Putamen (tissue), 1 donor: ENCODE measurements at regions not wholly inside any gene's neighbourhood (a gene's known extent, or its start where the extent isn't known, plus 50 kb on each side); places are given as distances from the start of the nearest gene placed in this dataset.

ENCODE experiments used
- DNase-seq: peaks from one replicate; pipeline ENCODE4 v3.0.0-alpha.2; 2016; ENCODE audit warnings: low spot score

DNA sequence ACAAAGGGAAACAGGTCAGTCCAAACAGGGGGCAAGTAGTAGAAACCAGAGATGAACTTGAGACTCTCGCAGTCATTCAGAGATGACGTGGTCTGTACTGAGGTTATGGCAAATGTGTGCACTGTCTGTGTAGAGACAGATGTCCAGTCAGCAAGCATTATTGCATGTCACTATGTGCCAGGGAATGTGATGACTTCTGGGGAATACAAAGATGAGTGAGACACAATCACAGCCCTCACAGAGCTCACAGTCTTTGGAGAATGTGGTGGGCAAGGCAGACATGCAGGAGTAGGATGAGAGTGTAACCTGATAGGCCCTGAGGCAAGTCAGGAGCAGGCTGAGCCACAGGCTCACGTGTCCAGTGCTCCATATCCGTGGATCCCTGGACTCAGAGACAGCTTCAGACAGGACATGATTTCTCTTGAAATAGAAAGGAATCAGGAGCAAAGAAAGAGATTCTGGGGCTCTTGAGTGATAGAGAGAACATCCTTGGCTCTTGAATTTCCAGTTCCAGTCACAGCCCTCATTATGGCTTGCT, 550.7 kb downstream of the ETS1 start:
- no peak for DNase-seq

DNA sequence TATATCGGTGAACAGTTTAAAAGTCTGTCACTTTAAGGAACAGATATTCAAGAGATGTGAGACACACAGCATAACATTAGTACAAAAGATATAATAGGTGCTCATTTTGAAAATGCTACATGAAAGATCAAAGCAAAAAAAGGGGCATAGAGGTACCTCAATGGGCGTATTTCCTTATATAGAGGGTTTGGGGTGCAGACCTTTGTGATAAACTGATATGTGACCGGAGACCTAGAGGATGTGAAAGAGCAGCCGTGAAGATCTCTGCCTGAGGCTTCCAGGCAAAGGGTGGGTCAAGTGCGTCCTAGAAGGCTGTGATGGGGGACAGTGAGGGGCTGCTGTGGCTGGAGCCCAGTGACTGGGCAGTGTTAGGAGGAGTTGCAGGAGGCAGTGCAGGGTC, 551.4 kb downstream of the ETS1 start:
- DNase-seq: no peak

DNA sequence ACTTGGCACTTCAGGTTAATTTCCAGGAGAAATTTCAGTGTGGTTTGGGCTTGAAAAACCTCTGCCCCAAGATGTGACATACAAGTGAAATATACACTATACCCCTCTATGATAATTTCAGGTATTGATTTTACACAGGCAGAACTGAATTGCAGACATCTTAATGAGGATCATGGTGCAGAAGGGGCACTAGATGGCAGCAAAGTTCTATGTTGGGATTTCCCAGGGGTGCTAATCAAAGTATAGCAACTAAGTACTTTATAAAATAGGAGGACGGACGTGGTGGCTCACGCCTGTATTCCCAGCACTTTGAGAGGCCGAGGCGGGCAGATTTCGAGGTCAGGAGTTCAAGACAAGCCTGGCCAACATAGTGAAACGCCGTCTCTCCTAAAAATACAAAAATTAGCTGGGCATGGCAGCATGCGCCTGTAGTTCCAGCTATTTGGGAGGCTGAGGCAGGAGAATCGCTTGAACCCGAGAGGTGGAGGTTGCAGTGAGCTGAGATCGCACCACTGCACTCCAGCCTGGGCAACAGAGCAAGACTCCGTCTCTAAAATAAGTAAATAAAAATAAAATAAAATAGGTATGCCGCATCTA, 555.7 kb downstream of the ETS1 start:
- peak; percentile 32 for DNase-seq

DNA sequence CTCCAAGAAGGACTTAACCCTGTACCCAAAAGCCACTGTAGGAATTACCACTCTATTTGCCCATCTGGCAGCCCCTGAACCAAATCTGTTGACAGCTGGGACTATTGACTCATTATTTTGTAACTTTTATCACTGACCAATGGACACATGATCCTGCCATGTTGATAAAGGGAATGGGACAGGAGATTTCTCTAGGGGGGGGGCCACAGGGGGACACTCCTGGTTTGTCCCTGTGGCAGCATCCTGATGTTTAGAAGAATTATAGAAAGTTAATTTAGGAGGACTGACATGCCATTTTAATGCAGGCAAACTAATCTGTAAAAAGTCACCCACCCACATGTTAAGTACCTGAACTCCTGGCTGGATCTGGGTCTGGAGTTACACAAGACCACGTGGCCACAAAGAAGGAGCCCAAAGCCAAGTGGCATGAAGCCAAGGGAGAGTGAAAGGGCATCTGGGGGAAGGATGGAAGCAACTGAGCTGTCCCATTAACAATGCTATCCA, 558.1 kb downstream of the ETS1 start:
- DNase-seq: no peak

DNA sequence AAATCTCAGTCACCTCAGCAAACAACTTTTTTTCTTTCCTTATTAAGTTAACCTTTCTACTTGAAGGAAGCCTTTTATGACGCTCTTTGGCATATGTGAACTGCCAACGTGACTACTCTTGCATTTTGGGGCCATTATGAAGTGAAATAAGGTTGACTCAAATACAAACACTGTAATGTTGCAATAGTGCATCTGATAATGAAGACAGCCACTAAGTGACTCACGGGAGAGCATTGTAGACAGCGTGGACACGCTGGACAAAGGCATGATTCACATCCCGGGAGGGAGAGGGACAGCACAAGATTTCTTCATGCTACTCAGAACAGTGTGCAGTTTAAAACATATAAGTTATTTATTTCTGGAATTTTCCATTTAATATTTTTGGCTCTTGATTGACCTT, 560.8 kb downstream of the ETS1 start:
- DNase-seq: no peak

DNA sequence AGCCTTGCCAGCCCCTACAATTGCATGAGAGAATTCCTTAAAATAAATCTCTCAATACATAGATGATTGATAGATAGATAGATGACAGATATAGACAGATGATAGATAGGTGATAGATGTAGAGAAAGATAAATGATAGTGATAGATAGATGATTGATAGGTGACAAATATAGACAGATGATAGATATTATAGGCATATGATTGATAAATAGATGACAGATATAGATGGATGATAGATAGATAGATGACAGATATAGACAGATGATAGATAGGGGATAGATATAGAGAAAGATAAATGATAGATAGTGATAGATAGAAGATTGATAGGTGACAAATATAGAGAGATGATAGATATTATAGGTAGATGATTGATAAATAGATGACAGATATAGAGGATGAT, 564.6 kb downstream of the ETS1 start:
- DNase-seq: no peak

DNA sequence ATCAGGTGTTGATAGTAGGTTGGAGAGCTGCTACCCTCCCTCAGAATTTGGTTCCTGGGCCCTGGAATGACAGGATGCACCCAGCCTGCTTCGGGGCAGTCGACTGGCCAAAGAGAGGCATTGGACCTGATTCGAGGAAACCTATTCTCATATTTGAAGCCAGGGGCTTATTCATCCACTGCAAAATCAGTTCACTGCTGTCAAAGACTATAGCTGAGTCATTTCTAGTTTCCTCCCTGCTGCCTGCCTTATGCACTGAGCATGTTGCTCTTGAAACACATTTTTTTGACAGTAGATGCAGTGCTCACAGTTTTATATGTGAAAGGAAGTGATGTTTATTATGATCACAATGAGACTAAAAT, 565.4 kb downstream of the ETS1 start:
- DNase-seq: no peak

DNA sequence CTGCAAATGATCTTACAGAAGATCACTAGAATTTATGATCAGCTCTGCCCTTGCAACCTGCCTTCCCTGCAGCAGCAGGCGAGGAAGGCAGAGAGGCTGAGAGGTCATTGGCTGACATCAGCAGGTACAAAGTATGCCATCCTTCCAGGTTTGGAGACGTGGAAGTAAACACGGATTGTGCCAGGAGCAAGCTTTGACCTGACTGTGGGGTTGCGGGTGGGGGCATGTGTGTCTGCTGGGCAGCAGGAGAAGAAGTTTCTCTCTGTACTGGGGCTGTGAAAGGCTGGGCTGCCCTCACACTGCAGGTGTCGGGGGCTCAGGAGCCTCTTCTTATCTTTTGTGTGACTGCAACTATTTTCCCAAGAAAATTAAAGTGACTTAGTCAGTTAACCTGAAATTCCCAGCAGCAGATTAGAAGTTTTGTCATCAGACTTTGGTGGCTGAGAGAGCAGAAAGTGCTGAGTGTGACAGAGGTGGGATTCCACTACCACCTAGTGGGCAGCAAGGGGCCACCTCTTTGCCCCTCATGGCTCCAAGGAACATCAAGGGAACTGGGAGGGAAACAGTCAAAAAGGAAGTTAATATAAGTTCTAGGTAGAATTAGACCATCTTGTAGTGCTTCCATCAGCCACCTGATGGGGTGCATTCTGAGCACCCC, 565.9 kb downstream of the ETS1 start:
- DNase-seq: no peak

DNA sequence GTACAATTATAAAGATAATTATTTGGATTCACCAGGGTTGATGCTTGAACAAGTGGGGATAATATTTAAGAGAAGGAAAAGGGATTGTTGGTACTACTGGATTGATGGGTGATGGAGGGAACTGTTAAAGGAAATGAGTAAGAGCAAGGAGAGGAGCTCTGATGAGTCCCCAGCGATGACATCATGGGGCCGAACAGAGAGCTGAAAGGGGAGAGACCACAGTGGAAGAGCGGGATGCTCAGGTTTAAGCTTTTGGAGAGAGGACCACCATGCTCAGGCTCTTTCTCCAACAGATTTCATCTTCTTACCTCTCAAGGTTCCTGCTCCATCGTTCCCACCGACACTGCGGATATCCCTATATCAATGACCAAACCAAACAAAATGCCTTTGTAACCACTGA, 568.7 kb downstream of the ETS1 start:
- no peak for DNase-seq

DNA sequence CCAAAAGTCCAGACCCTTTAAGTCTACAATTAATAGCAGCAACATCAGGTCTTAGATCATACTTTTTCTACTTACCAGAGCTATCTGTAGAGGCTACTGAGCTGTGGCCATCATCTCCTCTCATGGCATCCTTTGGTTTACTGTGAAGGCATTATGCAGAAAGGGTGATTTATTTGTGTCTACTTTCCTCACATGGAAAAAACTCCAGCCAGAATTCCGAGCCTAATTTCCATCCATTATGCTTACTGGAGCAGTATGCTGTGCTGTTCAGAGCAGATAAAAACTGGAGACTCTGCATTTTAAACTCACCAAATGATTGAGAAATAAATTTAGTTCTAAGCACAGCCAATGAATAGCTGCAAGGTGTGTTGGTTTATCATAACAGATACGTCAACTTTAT, 581.8 kb downstream of the ETS1 start:
- DNase-seq: no peak

DNA sequence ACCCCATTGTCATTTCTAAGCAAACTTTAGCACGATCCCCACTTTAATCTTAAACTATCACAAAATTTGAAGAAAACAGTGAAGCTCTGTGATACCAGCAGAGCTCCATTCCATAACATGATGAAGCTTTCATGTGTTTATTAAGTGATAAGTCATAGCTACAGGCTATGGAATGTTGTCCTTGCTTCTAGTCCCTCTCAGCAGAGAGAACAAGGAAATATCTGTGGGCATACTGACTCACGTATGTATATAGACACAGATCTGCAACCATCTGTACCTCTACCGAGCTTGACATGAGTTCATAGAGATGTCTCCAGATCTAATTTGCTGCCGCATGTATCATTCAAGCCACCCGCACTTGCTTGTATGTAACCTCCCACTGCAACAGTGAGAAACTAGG, 588.9 kb downstream of the ETS1 start:
- no peak for DNase-seq

DNA sequence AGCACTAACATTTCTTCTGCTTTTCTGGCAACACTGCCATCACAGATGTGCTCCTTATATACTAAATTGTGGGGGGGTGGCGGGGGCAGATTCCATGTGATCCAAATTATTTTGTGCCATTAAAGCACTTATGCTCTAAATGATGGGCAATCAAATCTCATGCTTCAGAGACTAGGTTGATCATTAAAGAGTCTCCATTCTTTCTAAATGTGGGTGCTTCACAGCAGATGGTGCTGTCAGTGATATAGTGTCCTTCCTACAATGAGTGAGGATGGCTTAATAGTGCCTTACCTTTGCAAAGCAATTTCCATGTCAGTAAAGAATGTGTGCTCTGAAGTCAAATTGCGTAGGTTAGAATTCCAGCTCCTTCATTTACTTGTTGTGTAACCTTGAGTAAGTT, 589.8 kb downstream of the ETS1 start:
- peak; percentile 44 for DNase-seq

DNA sequence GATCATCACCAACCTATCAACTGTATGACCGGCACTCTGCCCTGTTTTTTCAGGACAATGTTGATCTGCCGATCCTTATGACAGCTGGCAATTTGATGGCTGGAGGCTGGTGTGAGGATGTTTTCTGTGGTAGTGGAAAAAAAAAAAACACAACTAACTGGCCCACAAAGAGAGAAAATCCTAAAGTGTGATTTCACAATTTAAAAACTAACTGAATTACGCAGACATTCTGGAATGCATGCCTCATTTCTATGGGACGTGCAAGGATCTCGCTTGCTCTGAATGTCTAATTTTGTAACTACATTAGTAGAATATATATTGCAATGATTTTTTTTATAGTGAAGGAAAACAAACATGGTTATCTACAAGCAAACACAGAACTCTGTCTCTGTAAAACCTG, 590.5 kb downstream of the ETS1 start:
- DNase-seq: no peak

DNA sequence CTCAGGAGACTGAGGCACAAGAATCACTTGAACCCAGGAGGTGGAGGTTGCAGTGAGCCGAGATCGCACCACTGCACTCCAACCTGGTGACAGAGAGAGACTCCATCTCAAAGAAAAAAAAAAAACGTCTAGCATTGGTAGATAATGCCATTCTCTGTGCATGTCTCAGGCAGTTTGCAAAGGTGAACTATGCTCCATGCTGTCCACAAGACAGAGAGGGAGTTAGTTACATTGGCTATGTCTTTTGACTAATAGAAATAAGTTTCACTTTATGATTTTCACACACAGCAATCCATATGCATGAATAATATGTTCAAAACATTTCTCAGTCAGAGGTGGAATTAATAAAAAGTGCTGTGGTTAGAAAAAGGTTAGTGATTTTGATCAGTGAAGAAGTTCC, 591.4 kb downstream of the ETS1 start:
- DNase-seq: no peak

DNA sequence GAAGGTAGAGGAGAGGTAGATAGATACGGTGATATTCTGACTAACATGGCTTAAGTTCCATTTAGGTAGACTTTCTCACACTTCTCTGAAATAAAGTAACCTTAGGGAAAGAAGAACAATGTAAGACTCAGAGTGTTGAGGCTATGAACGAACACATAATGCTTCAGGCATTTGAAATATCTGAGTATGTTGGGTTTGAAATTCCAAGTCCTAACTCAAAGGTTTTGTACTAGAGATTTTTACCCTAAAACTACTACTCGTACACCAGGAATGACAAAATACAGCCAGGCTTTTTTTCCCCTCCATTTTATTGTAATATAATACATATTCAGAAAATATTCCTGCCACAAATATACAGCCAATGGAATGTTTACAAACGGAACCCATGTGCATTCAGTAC, 592.6 kb downstream of the ETS1 start:
- no peak for DNase-seq

DNA sequence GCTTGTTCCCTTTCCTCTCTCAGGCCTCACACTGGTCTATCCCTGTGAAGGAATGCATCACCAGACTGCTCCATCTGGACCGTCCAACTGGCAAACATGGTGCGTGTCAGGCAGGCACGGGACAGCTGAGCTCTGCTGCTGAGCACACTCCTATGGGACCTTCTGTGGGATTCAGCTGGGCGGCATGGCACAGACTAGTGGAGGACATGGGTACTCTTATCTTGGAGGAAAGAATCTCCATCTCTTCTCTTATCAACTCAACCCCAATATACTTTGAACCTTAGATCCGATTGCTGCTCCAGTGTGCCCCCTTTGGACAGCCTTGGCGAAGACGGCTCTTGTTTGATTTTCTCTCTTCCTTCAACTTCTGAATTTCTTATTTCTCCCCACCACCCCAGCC, 593.6 kb downstream of the ETS1 start:
- DNase-seq: no peak

DNA sequence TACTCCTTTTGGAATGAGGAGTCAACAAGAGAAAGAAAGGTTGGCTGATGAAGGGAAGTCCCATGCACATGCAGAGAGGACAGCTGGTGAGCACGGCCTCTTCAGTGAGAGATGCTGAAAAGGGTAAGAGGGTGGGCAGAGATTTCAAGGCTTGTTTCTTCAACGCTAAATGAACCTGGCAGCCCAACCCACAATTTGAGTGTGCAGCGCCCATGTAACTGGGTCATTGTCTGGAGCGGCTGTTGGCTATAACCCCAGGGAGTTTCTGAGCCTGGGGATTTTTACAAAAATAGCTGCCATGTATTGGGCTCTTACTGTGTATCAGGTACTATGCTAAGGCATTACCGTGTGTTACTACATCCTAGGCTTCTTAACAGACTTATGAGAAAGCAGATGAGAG, 594.1 kb downstream of the ETS1 start:
- no peak for DNase-seq

DNA sequence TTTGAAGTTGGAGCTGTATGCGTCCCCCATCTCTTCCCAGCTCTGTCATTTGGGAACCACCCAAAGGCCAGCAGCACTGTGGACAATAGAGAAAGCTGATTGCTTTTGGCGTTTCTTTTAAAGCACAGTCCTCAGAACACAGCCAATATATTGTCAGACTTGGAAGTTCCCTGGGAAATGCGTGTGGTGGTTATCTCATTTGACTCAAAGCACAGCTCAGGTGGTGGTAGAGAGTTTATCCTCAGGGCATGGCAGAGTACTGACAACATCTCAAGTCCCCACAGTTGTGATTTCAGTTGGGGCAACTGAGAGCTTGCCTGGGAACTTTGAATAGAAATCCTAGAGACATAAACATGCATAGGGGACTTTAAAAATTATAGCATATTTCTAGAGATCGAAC, 601.3 kb downstream of the ETS1 start:
- DNase-seq: no peak

DNA sequence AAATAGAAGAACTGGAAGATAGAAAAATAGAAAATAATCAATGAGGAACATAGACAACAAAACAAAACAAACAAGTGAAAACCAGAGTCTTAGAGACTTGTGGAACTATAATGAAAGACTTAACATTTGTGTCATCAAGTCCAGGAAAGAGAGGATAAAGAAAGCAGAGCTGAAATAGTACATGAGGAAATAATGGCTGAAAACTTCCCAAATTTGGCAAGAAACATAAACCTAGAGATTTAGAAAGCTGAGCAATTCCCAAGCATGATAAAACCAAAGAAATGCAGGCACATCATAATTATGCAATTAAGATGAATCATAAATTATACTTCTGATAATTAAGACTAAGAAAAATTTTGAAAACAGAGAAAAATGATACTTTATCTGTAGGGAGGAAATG, 614.5 kb downstream of the ETS1 start:
- no peak for DNase-seq

DNA sequence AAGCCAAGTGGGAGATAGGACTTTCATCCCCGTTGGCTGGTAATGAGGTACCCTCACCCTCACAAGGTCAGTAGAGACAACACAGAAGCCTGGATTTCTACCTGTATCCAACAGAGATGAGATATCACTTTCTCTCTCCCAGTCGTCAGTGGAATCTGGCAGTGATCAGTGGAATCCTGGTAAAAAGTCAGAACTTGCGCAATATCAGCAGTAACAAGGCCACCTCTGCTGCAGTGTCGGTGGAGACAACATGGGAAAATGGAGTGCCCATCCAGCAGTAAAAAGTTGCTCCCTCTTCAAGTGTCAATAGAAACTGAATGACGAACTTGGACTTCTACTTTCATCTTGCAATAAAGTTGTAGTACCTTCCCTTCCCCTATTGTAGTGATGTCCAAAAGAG, 615.9 kb downstream of the ETS1 start:
- no peak for DNase-seq

DNA sequence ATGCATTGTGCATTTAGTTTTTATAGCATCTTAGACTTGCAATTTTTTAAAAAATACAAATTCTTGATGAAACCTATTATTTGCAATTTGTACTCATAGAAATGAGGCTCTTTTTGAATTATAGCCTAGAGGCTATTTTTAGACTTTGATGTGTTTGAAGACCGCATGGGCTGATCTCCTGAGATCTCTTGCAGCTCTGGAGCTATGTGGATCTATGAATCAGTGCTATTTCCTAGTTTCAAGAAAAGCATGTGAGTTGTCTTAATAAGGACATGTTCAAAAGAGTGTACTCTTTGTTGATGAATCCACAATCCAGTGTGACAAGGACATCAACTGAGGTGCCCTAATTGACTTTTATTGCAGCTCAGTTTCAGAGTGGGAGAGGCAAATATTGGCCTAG, 620.5 kb downstream of the ETS1 start:
- DNase-seq: no peak

DNA sequence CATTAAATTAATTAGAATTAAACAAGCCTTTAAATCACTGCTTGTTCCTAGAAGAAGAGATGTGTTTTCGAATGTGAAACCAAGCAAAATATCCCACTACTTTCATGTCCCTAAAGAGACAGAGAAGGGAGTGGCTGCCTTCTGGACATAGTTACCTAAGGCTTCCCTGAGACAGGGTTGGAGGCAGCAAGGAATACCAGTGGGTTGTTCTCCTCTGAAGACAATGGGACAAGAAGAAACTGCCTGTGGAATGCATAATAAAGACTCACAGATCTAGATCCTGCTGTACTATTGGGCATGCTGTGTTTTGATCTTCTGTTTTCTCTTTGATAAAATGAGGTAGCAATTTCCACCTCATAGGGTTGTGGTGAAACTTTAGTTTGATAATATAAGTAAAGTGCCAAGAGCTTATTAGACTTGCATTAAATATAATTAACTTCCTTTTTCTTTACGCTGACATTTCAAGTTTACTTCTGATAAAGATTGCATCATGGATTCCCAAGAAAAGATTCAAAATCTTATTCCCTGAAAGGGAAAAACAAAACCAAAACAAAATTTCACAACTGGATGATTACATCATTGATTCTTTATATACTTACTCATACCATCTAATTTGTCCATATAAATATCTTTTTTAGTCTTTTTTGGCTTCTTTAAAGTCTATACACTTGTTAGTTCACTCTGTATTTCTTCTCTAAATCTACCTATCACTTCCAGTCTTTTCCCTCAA, 621.3 kb downstream of the ETS1 start:
- no peak for DNase-seq

DNA sequence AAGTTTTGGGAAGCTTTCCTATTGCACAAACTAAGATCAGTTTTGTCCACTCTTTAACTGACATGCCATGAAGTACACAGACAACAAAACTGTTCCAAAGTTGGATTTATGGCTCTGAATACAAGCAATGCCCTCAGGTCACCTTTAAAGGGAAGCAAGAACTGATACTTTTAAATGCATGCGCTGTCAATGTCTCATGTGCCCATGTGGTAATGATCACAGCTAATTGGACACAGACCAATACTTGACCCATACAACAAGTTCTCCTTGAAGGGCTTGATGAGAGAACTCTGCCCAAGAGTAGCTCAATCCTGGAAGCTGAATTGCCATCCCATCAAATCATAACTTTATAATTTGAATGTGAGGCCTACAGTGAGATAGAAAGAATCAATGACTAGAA, 624.9 kb downstream of the ETS1 start:
- no peak for DNase-seq
